Neural cell (in vitro differentiated cells): ENCODE measurements at regions not wholly inside any gene's neighbourhood (a gene's known extent, or its start where the extent isn't known, plus 50 kb on each side); places are given as distances from the start of the nearest gene placed in this dataset.

ENCODE experiments used
- H2AFZ ChIP-seq: fragments of 200-600, 300-800 bp; sonication (generic), shearing (Covaris generic); 2 replicates; pipeline ENCODE4 v1.6.0; 2014; ENCODE audit warnings: low read depth, mild to moderate bottlenecking, antibody characterized with exemption, low read length, moderate library complexity
- H3F3A ChIP-seq: fragments of 200-600 bp; shearing (Covaris generic); 2 replicates; pipeline ENCODE4 v1.6.1; 2016; ENCODE audit warnings: mild to moderate bottlenecking, moderate library complexity, mixed read lengths, antibody characterized with exemption, low read length; ENCODE audit not compliant: insufficient read depth, poor library complexity, severe bottlenecking
- H3K27ac ChIP-seq: fragments of 200-600, 300-800 bp; sonication (generic), shearing (Covaris generic); 2 replicates; pipeline ENCODE4 v1.5.1; 2014; ENCODE audit warnings: mild to moderate bottlenecking, low read length, moderate library complexity
- H3K27me3 ChIP-seq: fragments of 300-800, 200-600 bp; sonication (generic), shearing (Covaris generic); 2 replicates; pipeline ENCODE4 v1.6.0; 2014; ENCODE audit warnings: mild to moderate bottlenecking, low read depth, low read length, moderate library complexity; ENCODE audit not compliant: insufficient read depth
- H3K36me3 ChIP-seq: fragments of 300-800, 200-600 bp; sonication (generic), shearing (Covaris generic); 2 replicates; pipeline ENCODE4 v1.5.1; 2014; ENCODE audit warnings: mild to moderate bottlenecking, antibody characterized with exemption, low read length, moderate library complexity; ENCODE audit not compliant: insufficient read depth
- H3K4me2 ChIP-seq: fragments of 300-800, 200-600 bp; sonication (generic), shearing (Covaris generic); 2 replicates; pipeline ENCODE4 v1.6.0; 2014; ENCODE audit warnings: mild to moderate bottlenecking, low read length
- H3K4me3 ChIP-seq: fragments of 300-800, 200-600 bp; sonication (generic), shearing (Covaris generic); 2 replicates; pipeline ENCODE4 v1.5.1; 2014; ENCODE audit warnings: mild to moderate bottlenecking, low read length, moderate library complexity
- H3K79me2 ChIP-seq: fragments of 200-600 bp; shearing (Covaris generic); replicated peaks from 2 replicates; pipeline ENCODE4 v1.6.0; 2014; ENCODE audit warnings: mild to moderate bottlenecking, low read length, moderate library complexity; ENCODE audit not compliant: insufficient read depth
- H3K9ac ChIP-seq: fragments of 300-800, 200-600 bp; sonication (generic), shearing (Covaris generic); 2 replicates; pipeline ENCODE4 v1.6.1; 2016; ENCODE audit warnings: mild to moderate bottlenecking, low read length, mixed read lengths
- H3K9me2 ChIP-seq: fragments of 200-600 bp; shearing (Covaris generic); 2 replicates; pipeline ENCODE4 v1.6.1; 2016; ENCODE audit warnings: mild to moderate bottlenecking, low read length, mixed read lengths; ENCODE audit not compliant: insufficient read depth
- H3K9me3 ChIP-seq: fragments of 200-600, 300-800 bp; sonication (generic), shearing (Covaris generic); 2 replicates; pipeline ENCODE4 v1.6.1; 2016; ENCODE audit warnings: mild to moderate bottlenecking, mixed run types, low read length, moderate library complexity, mixed read lengths
- H4K20me1 ChIP-seq: fragments of 200-600 bp; shearing (Covaris generic); 2 replicates; pipeline ENCODE4 v1.6.1; 2016; ENCODE audit warnings: mild to moderate bottlenecking, mixed run types; ENCODE audit not compliant: insufficient read depth
- CTCF ChIP-seq: fragments of 450-650 bp; IDR thresholded peaks from 2 replicates; pipeline ENCODE4 v1.5.1; 2014; ENCODE audit warnings: antibody characterized with exemption, mild to moderate bottlenecking, moderate library complexity; ENCODE audit not compliant: poor library complexity, severe bottlenecking
- EP300 ChIP-seq: fragments of 450-650 bp; conservative IDR thresholded peaks from 2 replicates; pipeline ENCODE4 v1.6.1; 2014; ENCODE audit warnings: antibody characterized with exemption, mild to moderate bottlenecking, moderate library complexity; ENCODE audit not compliant: poor library complexity, severe bottlenecking
- EZH2 ChIP-seq: fragments of 200-600, 300-800 bp; shearing (Covaris generic), sonication (generic); IDR thresholded peaks from 2 replicates; pipeline ENCODE4 v1.6.1; 2014; ENCODE audit warnings: antibody characterized with exemption, low read length, borderline replicate concordance, mild to moderate bottlenecking; ENCODE audit not compliant: insufficient read depth, poor library complexity, severe bottlenecking
- MXI1 ChIP-seq: fragments of 450-650 bp; conservative IDR thresholded peaks from 2 replicates; pipeline ENCODE4 v1.6.1; 2014; ENCODE audit warnings: antibody characterized with exemption, mild to moderate bottlenecking; ENCODE audit not compliant: poor library complexity, severe bottlenecking
- POLR2AphosphoS5 ChIP-seq: IDR thresholded peaks from 2 replicates; pipeline ENCODE4 v1.6.1; 2012
- RAD21 ChIP-seq: fragments of 450-650 bp; conservative IDR thresholded peaks from 2 replicates; pipeline ENCODE4 v1.6.1; 2014; ENCODE audit warnings: antibody characterized with exemption, mild to moderate bottlenecking, moderate library complexity
- REST ChIP-seq: IDR thresholded peaks from 2 replicates; pipeline ENCODE4 v1.6.1; 2012; ENCODE audit warnings: borderline replicate concordance
- SMC3 ChIP-seq: fragments of 450-650 bp; conservative IDR thresholded peaks from 2 replicates; pipeline ENCODE4 v1.6.1; 2014; ENCODE audit warnings: antibody characterized with exemption, mild to moderate bottlenecking, moderate library complexity; ENCODE audit not compliant: poor library complexity
- TAF1 ChIP-seq: IDR thresholded peaks from 2 replicates; pipeline ENCODE4 v1.6.1; 2012; ENCODE audit warnings: low read depth

DNA sequence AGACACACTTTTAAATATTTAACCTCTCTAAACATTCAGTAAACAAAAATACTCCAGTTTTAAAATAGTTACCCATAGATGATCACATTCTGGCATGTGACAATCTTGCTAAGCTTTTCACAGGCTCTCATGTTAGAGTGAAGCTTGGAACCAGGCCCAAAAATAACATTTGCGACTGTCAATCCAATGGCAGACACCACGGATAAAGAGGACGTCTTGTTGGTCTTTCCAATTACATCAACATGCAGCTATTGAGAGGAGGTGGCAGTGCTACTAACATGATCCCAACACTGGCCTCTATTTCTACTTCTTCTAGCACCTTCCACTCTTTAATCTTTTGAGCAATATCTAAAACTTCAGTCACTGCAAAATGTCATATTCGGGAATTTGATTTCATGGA lies 970.8 kb upstream of the TENM3 start:
- Histone ChIP-seq H3F3A (no peaks in the 10 kb centered on the region), H3K36me3 (no peaks in the 10 kb centered on the region), H3K4me3 (no peak overlapping the region), H3K4me2 (no peak overlapping the region), H2AFZ (no peak overlapping the region), H3K9me3 (no peaks in the 10 kb centered on the region), H3K9me2 (no peaks in the 10 kb centered on the region), H3K27ac (no peak overlapping the region), H3K9ac (no peak overlapping the region), H4K20me1 (no peaks in the 10 kb centered on the region), H3K27me3 (no peaks in the 10 kb centered on the region), H3K79me2 (no peaks in the 10 kb centered on the region)
- TF ChIP-seq RAD21 (no peak), TAF1 (no peak), POLR2AphosphoS5 (no peak), CTCF (no peak), REST (no peak), SMC3 (no peak)

GRCh38 chr4:181278941-181279340 lies 964.3 kb upstream of the TENM3 start:
- Histone ChIP-seq H3K4me3 (no peak overlapping the region), H3K27ac (no peak overlapping the region), H3K9ac (no peak overlapping the region), H3K9me3 (no peaks in the 10 kb centered on the region), H3K79me2 (no peaks in the 10 kb centered on the region), H3K9me2 (no peaks in the 10 kb centered on the region), H3F3A (no peaks in the 10 kb centered on the region), H3K27me3 (no peaks in the 10 kb centered on the region), H3K36me3 (no peaks in the 10 kb centered on the region), H2AFZ (no peak overlapping the region), H3K4me2 (no peak overlapping the region), H4K20me1 (no peaks in the 10 kb centered on the region)
- TF ChIP-seq EZH2 = no peak
- TF ChIP-seq SMC3 = no peak
- no peak for TF ChIP-seq RAD21
- TF ChIP-seq POLR2AphosphoS5 = no peak
- TF ChIP-seq EP300 = no peak
- TF ChIP-seq REST = no peak
- no peak for TF ChIP-seq CTCF
- TF ChIP-seq MXI1 = no peak
- TF ChIP-seq TAF1 = no peak
